Psoas muscle (tissue), 7 donors: ENCODE measurements at regions not wholly inside any gene's neighbourhood (a gene's known extent, or its start where the extent isn't known, plus 50 kb on each side); places are given as distances from the start of the nearest gene placed in this dataset.

Source experiments
- ATAC-seq, 4 donors: fragments of 200-7000 bp; cut with Tn5 transposase; one replicate each; pipeline ENCODE4 v1.9.1; 2020; ENCODE audit warnings: moderate library complexity in 3 of 4, mild to moderate bottlenecking in 2 of 4
- DNase-seq, 2 donors: peaks; one replicate each; pipeline ENCODE4 v3.0.0-alpha.2; 2020
- H3K27ac ChIP-seq: fragments of 200-600 bp; one replicate; pipeline ENCODE4 v1.8.0; 2022
- H3K27me3 ChIP-seq, 3 donors: fragments of 200-600 bp in 1 of 3; one replicate each; pipeline versions ENCODE4 v1.6.1 to v1.8.0; 2013 to 2022; ENCODE audit warnings: low read length in 2 of 3, mild to moderate bottlenecking in 2 of 3, moderate library complexity in 1 of 3; ENCODE audit not compliant: insufficient read depth in 3 of 3
- H3K36me3 ChIP-seq, 2 donors: fragments of 200-600 bp in 1 of 2; one replicate each; pipeline versions ENCODE4 v1.6.1 to v1.8.0; 2013 to 2022; ENCODE audit warnings: low read depth in 1 of 2, mild to moderate bottlenecking in 1 of 2, moderate library complexity in 1 of 2; ENCODE audit not compliant: insufficient read depth in 1 of 2
- H3K4me1 ChIP-seq: fragments of 200-600 bp; one replicate; pipeline ENCODE4 v1.8.0; 2022
- H3K4me3 ChIP-seq: fragments of 200-600 bp; one replicate; pipeline ENCODE4 v1.8.0; 2022; ENCODE audit warnings: mild to moderate bottlenecking
- H3K9me3 ChIP-seq: fragments of 200-600 bp; one replicate; pipeline ENCODE4 v1.8.0; 2022
- WGBS, 3 donors: extraction: QIAGEN DNeasy Blood & Tissue Kit; methylation state at CpG; one replicate each; pipeline versions ENCODE4 v1.1.6 to v1.1.7; 2013; 5-methylcytosine and 5-hydroxymethylcytosine counted together
- intact Hi-C, 2 donors: fragments of 100-400 bp; cut with DNase I; formaldehyde crosslinking; loops; one replicate each; pipeline versions ENCODE4 v1.11.0 to v1.14.2; 2022
- TF ChIP-seq, protein P1 (sequence below): fragments of 200-600 bp; IDR thresholded peaks from one replicate; pipeline ENCODE4 v1.8.0; 2022; ENCODE audit warnings: antibody characterized with exemption
- donor health status: healthy with polysubstance abuse.
- donor health status: DM: no; HTN: no; CAD: no; lungs with moderate emphysema.
- donor health status: Bipolar disorder and iron deficiency.
- donor health status: healthy.
- donor health status: DM: yes; HTN: yes; CAD: no.
- donor health status: DM: no; HTN: no; CAD: no.
- donor health status: DM: yes; HTN: yes; CAD: no.

GRCh38 chr5:90170261-90170660, 239.3 kb downstream of the CETN3 start:
- Histone ChIP-seq H3K4me1 (no peaks in the 10 kb centered on the region), H3K36me3 (no peaks in the 10 kb centered on the region), H3K4me3 (no peak overlapping the region), H3K27ac (no peak overlapping the region), H3K9me3 (no peaks in the 10 kb centered on the region), H3K27me3 (no peaks in the 10 kb centered on the region)
- TF ChIP-seq, protein P1, sequence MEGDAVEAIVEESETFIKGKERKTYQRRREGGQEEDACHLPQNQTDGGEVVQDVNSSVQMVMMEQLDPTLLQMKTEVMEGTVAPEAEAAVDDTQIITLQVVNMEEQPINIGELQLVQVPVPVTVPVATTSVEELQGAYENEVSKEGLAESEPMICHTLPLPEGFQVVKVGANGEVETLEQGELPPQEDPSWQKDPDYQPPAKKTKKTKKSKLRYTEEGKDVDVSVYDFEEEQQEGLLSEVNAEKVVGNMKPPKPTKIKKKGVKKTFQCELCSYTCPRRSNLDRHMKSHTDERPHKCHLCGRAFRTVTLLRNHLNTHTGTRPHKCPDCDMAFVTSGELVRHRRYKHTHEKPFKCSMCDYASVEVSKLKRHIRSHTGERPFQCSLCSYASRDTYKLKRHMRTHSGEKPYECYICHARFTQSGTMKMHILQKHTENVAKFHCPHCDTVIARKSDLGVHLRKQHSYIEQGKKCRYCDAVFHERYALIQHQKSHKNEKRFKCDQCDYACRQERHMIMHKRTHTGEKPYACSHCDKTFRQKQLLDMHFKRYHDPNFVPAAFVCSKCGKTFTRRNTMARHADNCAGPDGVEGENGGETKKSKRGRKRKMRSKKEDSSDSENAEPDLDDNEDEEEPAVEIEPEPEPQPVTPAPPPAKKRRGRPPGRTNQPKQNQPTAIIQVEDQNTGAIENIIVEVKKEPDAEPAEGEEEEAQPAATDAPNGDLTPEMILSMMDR, result no peak
- intact Hi-C loops, result no loop called here
- DNase-seq (no peak), ATAC-seq (no peak)
- 19 to 24% (median 21%) methylated on average over 1 of the region's 1 CpG for WGBS, 3 donors

- DNase-seq, result no peak
- Histone ChIP-seq H3K36me3 (no peaks in the 10 kb centered on the region), H3K9me3 (no peaks in the 10 kb centered on the region), H3K4me3 (no peak overlapping the region), H3K27me3 (no peaks in the 10 kb centered on the region), H3K4me1 (no peaks in the 10 kb centered on the region), H3K27ac (no peak overlapping the region)
- 50 to 57% (median 55%) methylated on average over 2 of the region's 2 CpGs for WGBS, 3 donors
- no peak for ATAC-seq
- TF ChIP-seq, protein P1, result no peak
- intact Hi-C loops, result no loop called here
These were observed 240.5 kb downstream of the CETN3 start for GRCh38 chr5:90169078-90169477.

- H3K4me3 ChIP-seq, result no peak overlapping the region
- DNase-seq, result no peak
- 95 to 98% (median 98%) methylated on average over 2 of the region's 2 CpGs for WGBS, 3 donors
These were observed 241.2 kb downstream of the CETN3 start for GRCh38 chr5:90168399-90168798.

GRCh38 chr5:90166816-90167215, 242.7 kb downstream of the CETN3 start:
- intact Hi-C loops, result no loop called here

More at GRCh38 chr5:90168399-90168798, 241.2 kb downstream of the CETN3 start:
- ATAC-seq, result no peak
- Histone ChIP-seq H3K4me1 (no peaks in the 10 kb centered on the region), H3K36me3 (no peaks in the 10 kb centered on the region), H3K27me3 (no peaks in the 10 kb centered on the region), H3K27ac (no peak overlapping the region), H3K9me3 (no peaks in the 10 kb centered on the region)
- intact Hi-C loops, result no loop called here
- TF ChIP-seq, protein P1, result no peak

GRCh38 chr5:90162324-90162723, 247.2 kb downstream of the CETN3 start:
- ATAC-seq (no peak), DNase-seq (no peak)
- H3K27me3 ChIP-seq, result no peaks in the 10 kb centered on the region
- H3K4me1 ChIP-seq, result no peaks in the 10 kb centered on the region
- no peak overlapping the region for H3K27ac ChIP-seq
- intact Hi-C loops, result no loop called here
- no peaks in the 10 kb centered on the region for H3K36me3 ChIP-seq
- no peaks in the 10 kb centered on the region for H3K9me3 ChIP-seq
- 82 to 96% (median 89%) methylated on average over 4 of the region's 4 CpGs for WGBS, 3 donors
- no peak overlapping the region for H3K4me3 ChIP-seq
- TF ChIP-seq, protein P1, result no peak

More at GRCh38 chr5:90166816-90167215, 242.7 kb downstream of the CETN3 start:
- ATAC-seq, result no peak
- Histone ChIP-seq H3K4me3 (no peak overlapping the region), H3K36me3 (no peaks in the 10 kb centered on the region), H3K9me3 (no peaks in the 10 kb centered on the region), H3K27me3 (no peaks in the 10 kb centered on the region), H3K4me1 (no peaks in the 10 kb centered on the region), H3K27ac (no peak overlapping the region)
- TF ChIP-seq, protein P1, result no peak
- DNase-seq, result no peak
